HG03280 (cell line): ENCODE measurements at regions not wholly inside any gene's neighbourhood (a gene's known extent, or its start where the extent isn't known, plus 50 kb on each side); places are given as distances from the start of the nearest gene placed in this dataset.

Source experiments
- ATAC-seq: cut with Tn5 transposase; IDR thresholded peaks from one replicate; pipeline ENCODE4 v1.9.1; 2021; ENCODE audit warnings: mild to moderate bottlenecking, moderate library complexity; ENCODE audit not compliant: unreplicated experiment

GRCh38 chr7:137172105-137172590 is 171.4 kb downstream of the PTN start:
- no peak for ATAC-seq

- ATAC-seq: no peak
Measured at GRCh38 chr7:137169282-137169698, 174.2 kb downstream of the PTN start.

GRCh38 chr7:137167609-137168008 is 175.9 kb downstream of the PTN start:
- no peak for ATAC-seq

GRCh38 chr7:137166363-137166762 is 177.2 kb downstream of the PTN start:
- no peak for ATAC-seq

GRCh38 chr7:137165786-137166185 is 177.7 kb downstream of the PTN start:
- no peak for ATAC-seq

GRCh38 chr7:137165241-137165640 is 178.3 kb downstream of the PTN start:
- no peak for ATAC-seq

GRCh38 chr7:137164251-137164650 is 179.3 kb downstream of the PTN start:
- no peak for ATAC-seq

- ATAC-seq: no peak
Measured at GRCh38 chr7:137160236-137160635, 183.3 kb downstream of the PTN start.

GRCh38 chr7:137157256-137157655 is 186.3 kb downstream of the PTN start:
- no peak for ATAC-seq

- ATAC-seq: no peak
Measured at GRCh38 chr7:137151690-137152052, 191.9 kb downstream of the PTN start.

- ATAC-seq: no peak
Measured at GRCh38 chr7:137151041-137151689, 192.4 kb downstream of the PTN start.

- ATAC-seq: no peak
Measured at GRCh38 chr7:137147338-137147720, 196.2 kb downstream of the PTN start.

- ATAC-seq: no peak
Measured at GRCh38 chr7:137146552-137147337, 196.8 kb downstream of the PTN start.

- ATAC-seq: no peak
Measured at GRCh38 chr7:137146012-137146455, 197.5 kb downstream of the PTN start.

GRCh38 chr7:137142376-137142775 is 201.2 kb downstream of the PTN start:
- ATAC-seq: no peak

- ATAC-seq: no peak
Measured at GRCh38 chr7:137135654-137136350, 207.7 kb downstream of the PTN start.

- ATAC-seq: no peak
Measured at GRCh38 chr7:137130751-137131158, 212.8 kb downstream of the PTN start.

GRCh38 chr7:137129025-137129424 is 214.5 kb downstream of the PTN start:
- ATAC-seq: no peak

- ATAC-seq: no peak
Measured at GRCh38 chr7:137127806-137128205, 215.7 kb downstream of the PTN start.

GRCh38 chr7:137127058-137127457 is 216.5 kb downstream of the PTN start:
- ATAC-seq: no peak

GRCh38 chr7:137122145-137122544 is 221.4 kb downstream of the PTN start:
- ATAC-seq: no peak

- peak; percentile 64 for ATAC-seq
Measured at GRCh38 chr7:137120690-137121089, 222.8 kb downstream of the PTN start.
